ENCODE measurements at regions not wholly inside any gene's neighbourhood (a gene's known extent, or its start where the extent isn't known, plus 50 kb on each side); places are given as distances from the start of the nearest gene placed in this dataset.

DNA sequence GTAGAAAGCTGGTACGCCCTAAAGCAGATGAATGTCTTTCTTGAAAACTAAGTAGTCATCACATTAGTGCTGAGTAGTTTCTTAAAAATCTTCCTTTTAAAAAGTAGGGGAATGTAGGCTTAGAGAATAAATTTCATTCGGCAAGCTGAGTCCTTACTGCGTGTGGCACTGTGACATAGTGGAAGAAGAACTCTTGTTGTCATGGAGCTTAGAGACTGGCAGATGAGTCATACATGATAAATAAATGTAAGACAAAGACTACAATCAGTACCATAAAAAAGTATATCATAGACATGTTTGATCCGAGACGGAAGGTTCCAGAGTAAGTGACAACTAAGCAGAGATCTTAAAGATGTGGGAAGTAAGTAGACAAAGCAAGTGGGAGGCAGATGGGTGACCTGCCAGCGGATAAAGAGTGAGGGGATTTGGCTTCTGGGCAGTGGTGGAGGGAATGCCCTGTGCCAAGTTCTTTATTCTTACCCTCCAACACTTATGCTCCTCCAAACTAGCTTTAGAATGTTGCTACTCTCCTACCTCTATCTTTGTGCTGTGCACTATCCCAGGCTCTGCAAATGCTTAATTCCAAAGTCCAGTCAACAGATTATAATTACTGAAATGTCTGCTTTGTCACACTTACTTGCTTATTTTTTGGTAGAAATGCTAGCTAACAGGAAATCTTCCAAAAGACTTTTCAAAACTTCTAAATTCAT is 608.5 kb upstream of the USP24 start:
- Histone ChIP-seq H3K4me1 (no peaks in the 10 kb centered on the region), H3K36me3 (no peaks in the 10 kb centered on the region), H3K9me3 (no peaks in the 10 kb centered on the region), H3K27me3 (no peaks in the 10 kb centered on the region), H3K27ac (no peak overlapping the region), H3K4me3 (no peak overlapping the region)
- TF ChIP-seq CTCF (IDR thresholded peaks at IDR 0.05) = no peak
- no peak for DNase-seq (ENCODE audit: low spot score)

DNA sequence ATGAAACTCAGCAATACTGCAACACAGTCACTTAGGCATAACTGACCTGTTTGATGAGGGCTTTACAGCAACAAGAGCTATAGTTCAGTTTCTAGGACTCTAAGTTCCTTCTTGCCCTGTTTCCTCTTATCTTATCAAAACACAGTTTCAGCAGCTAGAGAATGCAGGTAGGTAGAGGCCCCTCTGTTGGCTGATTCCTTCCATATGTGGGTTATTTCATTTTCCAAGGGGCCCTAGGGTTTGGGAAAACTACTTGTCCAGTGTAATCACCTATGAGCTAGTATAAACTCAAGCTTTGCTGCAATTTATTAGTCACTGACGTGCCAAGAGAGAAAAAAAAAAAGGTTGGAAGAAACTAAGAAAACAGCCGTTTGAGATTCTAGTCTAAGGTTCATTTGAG is 607.7 kb upstream of the USP24 start:
- no peak for DNase-seq (ENCODE audit: low spot score)
- no peaks in the 10 kb centered on the region for H3K36me3 ChIP-seq
- TF ChIP-seq CTCF (IDR thresholded peaks at IDR 0.05) = no peak
- no peak overlapping the region for H3K27ac ChIP-seq
- no peaks in the 10 kb centered on the region for H3K9me3 ChIP-seq
- H3K27me3 ChIP-seq = no peaks in the 10 kb centered on the region
- H3K4me1 ChIP-seq = no peaks in the 10 kb centered on the region
- H3K4me3 ChIP-seq = no peak overlapping the region

GRCh38 chr1:55821234-55821633 is 606.1 kb upstream of the USP24 start:
- Histone ChIP-seq H3K9me3 (no peaks in the 10 kb centered on the region), H3K27me3 (no peaks in the 10 kb centered on the region), H3K27ac (no peak overlapping the region), H3K36me3 (no peaks in the 10 kb centered on the region), H3K4me3 (no peak overlapping the region), H3K4me1 (no peaks in the 10 kb centered on the region)
- no peak for TF ChIP-seq CTCF (IDR thresholded peaks at IDR 0.05)
- DNase-seq (ENCODE audit: low spot score) = no peak

GRCh38 chr1:55820501-55820900 is 605.3 kb upstream of the USP24 start:
- no peak overlapping the region for H3K27ac ChIP-seq
- H3K9me3 ChIP-seq = no peaks in the 10 kb centered on the region
- no peak for DNase-seq (ENCODE audit: low spot score)
- H3K36me3 ChIP-seq = no peaks in the 10 kb centered on the region
- TF ChIP-seq CTCF (IDR thresholded peaks at IDR 0.05) = no peak
- H3K4me3 ChIP-seq = no peak overlapping the region
- no peaks in the 10 kb centered on the region for H3K4me1 ChIP-seq
- no peaks in the 10 kb centered on the region for H3K27me3 ChIP-seq

DNA sequence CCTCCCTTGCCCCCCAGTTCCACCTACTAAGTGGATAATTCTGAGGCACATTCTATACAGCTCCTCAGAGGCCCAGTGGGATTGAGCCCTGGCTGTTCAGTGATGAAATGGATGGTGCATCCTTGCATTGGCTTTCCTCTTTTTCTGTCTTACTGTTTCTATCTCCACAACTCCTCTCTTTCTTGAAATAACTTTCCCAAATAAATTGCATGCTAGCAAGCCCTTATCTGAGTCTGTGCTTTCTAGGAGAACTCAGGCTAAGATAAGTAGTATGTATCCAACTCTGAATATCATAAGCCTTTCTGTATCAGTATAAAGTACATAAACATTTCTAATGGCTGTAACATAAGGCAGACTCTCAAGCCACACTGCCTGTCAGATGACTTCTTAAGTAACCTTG is 603.8 kb upstream of the USP24 start:
- H3K36me3 ChIP-seq = no peaks in the 10 kb centered on the region
- no peak overlapping the region for H3K4me3 ChIP-seq
- DNase-seq (ENCODE audit: low spot score) = no peak

More for the DNA sequence above, 603.8 kb upstream of the USP24 start:
- no peaks in the 10 kb centered on the region for H3K9me3 ChIP-seq
- H3K27me3 ChIP-seq = no peaks in the 10 kb centered on the region
- no peaks in the 10 kb centered on the region for H3K4me1 ChIP-seq
- TF ChIP-seq CTCF (IDR thresholded peaks at IDR 0.05) = no peak
- no peak overlapping the region for H3K27ac ChIP-seq
